CD4-positive, alpha-beta T cell (primary cell): ENCODE measurements at regions not wholly inside any gene's neighbourhood (a gene's known extent, or its start where the extent isn't known, plus 50 kb on each side); places are given as distances from the start of the nearest gene placed in this dataset.
A peak's percentile ranks its signal among the peaks of the same experiment; 100 is the strongest.
"Not testable (repeated sequence)": the region's sequence is repeated elsewhere in the genome, so short reads cannot be mapped to it uniquely, and the experiment has no call there.

ENCODE experiments used
- ATAC-seq: fragments of 200-7000 bp; cut with Tn5 transposase; one replicate; pipeline ENCODE4 v1.10.0; 2022; ENCODE audit warnings: mild to moderate bottlenecking; ENCODE audit not compliant: poor library complexity
- CTCF ChIA-PET: fragments of 350-600 bp; sonication (Branson Sonifier 250); formaldehyde crosslinking; loops from one replicate; lab custom pipeline; 2021; ENCODE audit warnings: antibody characterized with exemption, inconsistent platforms; lab: Charles Lee
- POLR2A ChIA-PET: fragments of 350-600 bp; sonication (Branson Sonifier 250); formaldehyde crosslinking; loops from one replicate; lab custom pipeline; 2021; ENCODE audit warnings: antibody characterized with exemption, inconsistent platforms; lab: Charles Lee
- DNase-seq, 14 experiments: peaks; one replicate each; pipeline ENCODE4 v3.0.0-alpha.2; 2013 to 2020; ENCODE audit warnings: mixed read lengths in 2 of 14
- H3K27ac ChIP-seq, 2 donors: one replicate each; pipeline versions ENCODE4 v1.5.1 to v1.7.0; 2013; ENCODE audit warnings: low read length in 2 of 2, low read depth in 1 of 2, mild to moderate bottlenecking in 1 of 2
- H3K27me3 ChIP-seq, 2 experiments: 1 replicate in 1 of 2; 2 replicates in 1 of 2; pipeline versions ENCODE4 v1.6.1 to v1.7.0; 2013; ENCODE audit warnings: low read length in 2 of 2, control low read depth in 1 of 2, mild to moderate bottlenecking in 1 of 2, moderate library complexity in 1 of 2; ENCODE audit not compliant: insufficient read depth in 2 of 2, control insufficient read depth in 1 of 2
- H3K36me3 ChIP-seq: one replicate; pipeline ENCODE4 v1.6.1; 2013; ENCODE audit warnings: low read length, control low read depth; ENCODE audit not compliant: insufficient read depth
- H3K4me1 ChIP-seq: one replicate; pipeline ENCODE4 v1.6.1; 2013; ENCODE audit warnings: low read length, control low read depth; ENCODE audit not compliant: insufficient read depth
- H3K4me3 ChIP-seq: one replicate; pipeline ENCODE4 v1.5.1; 2013; ENCODE audit warnings: mild to moderate bottlenecking, low read length, moderate library complexity
- H3K9me3 ChIP-seq, 2 experiments: 1 replicate in 1 of 2; 2 replicates in 1 of 2; pipeline versions ENCODE4 v1.6.1 to v1.7.0; 2013; ENCODE audit warnings: low read length in 2 of 2, mild to moderate bottlenecking in 2 of 2, control low read depth in 1 of 2, moderate library complexity in 1 of 2; ENCODE audit not compliant: control insufficient read depth in 1 of 2, insufficient read depth in 1 of 2
- H3K27ac Mint-ChIP-seq: one replicate; pipeline ENCODE4 v1.8.0; 2020; ENCODE audit warnings: mixed read lengths
- H3K27me3 Mint-ChIP-seq: one replicate; pipeline ENCODE4 v1.8.0; 2021; ENCODE audit warnings: mixed read lengths
- H3K36me3 Mint-ChIP-seq: one replicate; pipeline ENCODE4 v1.8.0; 2021; ENCODE audit warnings: low read depth, mixed read lengths
- H3K4me1 Mint-ChIP-seq: one replicate; pipeline ENCODE4 v1.8.0; 2021; ENCODE audit warnings: low read depth, mixed read lengths
- H3K4me3 Mint-ChIP-seq: one replicate; pipeline ENCODE4 v1.8.0; 2020; ENCODE audit warnings: mild to moderate bottlenecking, mixed read lengths
- H3K9me3 Mint-ChIP-seq: one replicate; pipeline ENCODE4 v1.8.0; 2020; ENCODE audit warnings: mixed read lengths
- intact Hi-C, 2 experiments: fragments of 100-400 bp; cut with DNase I in 1 of 2; cut with micrococcal nuclease in 1 of 2; formaldehyde crosslinking; loops; one replicate each; pipeline versions ENCODE4 v1.15.1 to v1.9.0; 2023 to 2025; cut with DNase I, micrococcal nuclease
- TF ChIP-seq, protein P1 (sequence below): fragments of 200-600 bp; IDR thresholded peaks from one replicate; pipeline ENCODE4 v1.8.0; 2022; ENCODE audit warnings: antibody characterized with exemption, mild to moderate bottlenecking

DNA sequence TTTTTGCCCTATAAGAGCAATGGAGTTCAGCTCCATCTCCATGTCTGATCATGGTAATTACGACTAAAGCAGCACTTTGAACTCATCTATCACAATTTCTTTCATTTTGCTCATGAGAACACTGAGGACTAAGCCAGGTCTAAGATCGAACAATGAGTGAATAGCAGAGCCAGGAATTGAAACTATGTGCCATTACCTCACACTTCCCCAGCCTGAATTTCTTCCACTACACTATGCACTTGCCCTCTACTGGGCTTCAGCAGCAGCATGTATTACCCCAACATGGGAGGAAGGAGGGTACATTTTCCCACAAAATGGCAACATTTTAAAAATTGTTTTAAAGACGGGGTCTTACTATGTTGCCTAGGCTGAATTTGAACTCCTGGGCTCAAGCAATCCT lies 274.7 kb upstream of the FGF13 start:
- H3K4me3 ChIP-seq: no peak overlapping the region
- no peaks in the 10 kb centered on the region for H3K9me3 Mint-ChIP-seq
- H3K4me1 Mint-ChIP-seq: no peaks in the 10 kb centered on the region
- H3K4me3 Mint-ChIP-seq: no peak overlapping the region
- H3K36me3 Mint-ChIP-seq: no peaks in the 10 kb centered on the region
- ATAC-seq (no peak), DNase-seq (no peak)
- ChIA-PET CTCF (no interaction called here), POLR2A (no interaction called here)
- H3K4me1 ChIP-seq: no peaks in the 10 kb centered on the region
- intact Hi-C loops: no loop called here
- no peaks in the 10 kb centered on the region for H3K9me3 ChIP-seq
- no peaks in the 10 kb centered on the region for H3K36me3 ChIP-seq
- H3K27me3 ChIP-seq: no peaks in the 10 kb centered on the region
- no peaks in the 10 kb centered on the region for H3K27me3 Mint-ChIP-seq
- no peak overlapping the region for H3K27ac Mint-ChIP-seq
- TF ChIP-seq, protein P1, sequence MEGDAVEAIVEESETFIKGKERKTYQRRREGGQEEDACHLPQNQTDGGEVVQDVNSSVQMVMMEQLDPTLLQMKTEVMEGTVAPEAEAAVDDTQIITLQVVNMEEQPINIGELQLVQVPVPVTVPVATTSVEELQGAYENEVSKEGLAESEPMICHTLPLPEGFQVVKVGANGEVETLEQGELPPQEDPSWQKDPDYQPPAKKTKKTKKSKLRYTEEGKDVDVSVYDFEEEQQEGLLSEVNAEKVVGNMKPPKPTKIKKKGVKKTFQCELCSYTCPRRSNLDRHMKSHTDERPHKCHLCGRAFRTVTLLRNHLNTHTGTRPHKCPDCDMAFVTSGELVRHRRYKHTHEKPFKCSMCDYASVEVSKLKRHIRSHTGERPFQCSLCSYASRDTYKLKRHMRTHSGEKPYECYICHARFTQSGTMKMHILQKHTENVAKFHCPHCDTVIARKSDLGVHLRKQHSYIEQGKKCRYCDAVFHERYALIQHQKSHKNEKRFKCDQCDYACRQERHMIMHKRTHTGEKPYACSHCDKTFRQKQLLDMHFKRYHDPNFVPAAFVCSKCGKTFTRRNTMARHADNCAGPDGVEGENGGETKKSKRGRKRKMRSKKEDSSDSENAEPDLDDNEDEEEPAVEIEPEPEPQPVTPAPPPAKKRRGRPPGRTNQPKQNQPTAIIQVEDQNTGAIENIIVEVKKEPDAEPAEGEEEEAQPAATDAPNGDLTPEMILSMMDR: no peak
- H3K27ac ChIP-seq: no peak overlapping the region

DNA sequence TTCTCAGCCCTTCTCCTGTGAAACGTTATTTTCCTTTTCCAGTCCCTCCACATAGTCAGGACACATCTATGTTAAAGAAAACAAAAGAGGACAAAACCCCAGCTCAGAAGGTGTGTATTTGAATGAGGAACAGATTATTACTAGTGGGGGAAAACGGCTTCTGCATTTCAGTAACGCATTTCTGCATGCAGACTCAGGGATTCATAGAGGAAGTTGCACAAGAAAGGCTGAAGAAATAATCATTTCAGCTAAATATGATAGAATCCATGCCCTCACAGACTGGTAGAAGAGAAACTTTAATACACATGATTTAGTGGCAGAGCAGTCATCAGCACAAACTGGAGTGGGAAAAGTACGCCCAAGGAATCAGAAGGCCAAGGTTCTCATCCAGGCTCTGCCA lies 270.8 kb upstream of the FGF13 start:
- DNase-seq (peak in 2 of 14 experiments; percentile 4 to 8), ATAC-seq (no peak)
- Histone ChIP-seq H3K4me3 (no peak overlapping the region), H3K9me3 (no peaks in the 10 kb centered on the region), H3K27me3 (no peaks in the 10 kb centered on the region), H3K36me3 (no peaks in the 10 kb centered on the region), H3K27ac (no peak overlapping the region), H3K4me1 (no peaks in the 10 kb centered on the region)
- intact Hi-C loops: no loop called here
- no peaks in the 10 kb centered on the region for H3K9me3 Mint-ChIP-seq
- no peaks in the 10 kb centered on the region for H3K36me3 Mint-ChIP-seq
- H3K27me3 Mint-ChIP-seq: no peaks in the 10 kb centered on the region
- ChIA-PET POLR2A (no interaction called here), CTCF (no interaction called here)
- no peak overlapping the region for H3K27ac Mint-ChIP-seq
- no peak overlapping the region for H3K4me3 Mint-ChIP-seq
- TF ChIP-seq, protein P1: no peak
- no peaks in the 10 kb centered on the region for H3K4me1 Mint-ChIP-seq

DNA sequence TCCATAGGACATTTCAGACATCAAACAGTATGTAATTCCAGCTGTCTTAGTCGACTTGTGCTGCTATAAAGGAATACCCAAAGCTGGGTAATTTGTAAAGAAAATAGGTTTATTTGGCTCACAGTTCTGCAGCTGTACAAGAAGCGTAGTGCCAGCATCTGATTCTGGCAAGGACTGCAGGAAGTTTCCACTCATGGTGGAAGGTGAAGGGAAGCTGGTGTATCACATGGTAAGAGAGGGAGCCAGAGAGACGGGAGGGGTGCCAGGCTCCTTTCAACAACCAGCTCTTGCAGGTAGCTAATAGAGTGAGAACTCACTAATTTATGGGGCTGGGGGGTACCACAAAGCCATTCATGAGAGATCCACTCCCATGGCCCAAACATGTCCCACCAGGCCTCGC lies 253.0 kb upstream of the FGF13 start:
- Mint-ChIP-seq H3K4me3 (no peak overlapping the region), H3K4me1 (no peaks in the 10 kb centered on the region), H3K27me3 (no peaks in the 10 kb centered on the region), H3K9me3 (no peaks in the 10 kb centered on the region), H3K36me3 (no peaks in the 10 kb centered on the region), H3K27ac (no peak overlapping the region)
- POLR2A ChIA-PET: no interaction called here
- Histone ChIP-seq H3K27ac (no peak overlapping the region), H3K27me3 (no peaks in the 10 kb centered on the region), H3K36me3 (no peaks in the 10 kb centered on the region), H3K4me1 (no peaks in the 10 kb centered on the region), H3K9me3 (no peaks in the 10 kb centered on the region), H3K4me3 (no peak overlapping the region)
- TF ChIP-seq, protein P1: no peak
- ATAC-seq (no peak), DNase-seq (no peak)
- intact Hi-C loops: no loop called here
- CTCF ChIA-PET: no interaction called here

DNA sequence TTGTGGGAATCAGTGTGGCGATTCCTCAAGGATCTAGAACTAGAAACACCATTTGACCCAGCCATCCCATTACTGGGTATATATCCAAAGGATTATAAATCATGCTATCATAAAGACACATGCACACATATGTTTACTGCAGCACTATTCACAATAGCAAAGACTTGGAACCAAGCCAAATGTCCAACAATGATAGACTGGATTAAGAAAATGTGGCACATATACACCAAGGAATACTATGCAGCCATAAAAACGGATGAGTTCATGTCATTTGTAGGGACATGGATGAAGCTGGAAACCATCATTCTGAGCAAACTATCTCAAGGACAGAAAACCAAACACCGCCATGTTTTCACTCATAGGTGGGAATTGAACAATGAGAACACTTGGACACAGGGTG lies 250.9 kb upstream of the FGF13 start:
- H3K9me3 ChIP-seq, ATAC-seq, H3K4me1 Mint-ChIP-seq, H3K4me1 ChIP-seq, H3K27me3 Mint-ChIP-seq, CTCF ChIA-PET, POLR2A ChIA-PET, H3K36me3 ChIP-seq, H3K4me3 Mint-ChIP-seq, intact Hi-C loops, DNase-seq, H3K4me3 ChIP-seq, H3K9me3 Mint-ChIP-seq, H3K27ac ChIP-seq, H3K36me3 Mint-ChIP-seq, H3K27me3 ChIP-seq, H3K27ac Mint-ChIP-seq: not testable (repeated sequence)
